ENCODE measurements at regions not wholly inside any gene's neighbourhood (a gene's known extent, or its start where the extent isn't known, plus 50 kb on each side); places are given as distances from the start of the nearest gene placed in this dataset.

GRCh38 chr13:74485757-74486156, 351.6 kb upstream of the KLF12 start:
- peak; percentile 17 for DNase-seq (ENCODE audit: low spot score)

- DNase-seq (ENCODE audit: low spot score): no peak
Observed at GRCh38 chr13:74479124-74479523, 344.9 kb upstream of the KLF12 start.

DNA sequence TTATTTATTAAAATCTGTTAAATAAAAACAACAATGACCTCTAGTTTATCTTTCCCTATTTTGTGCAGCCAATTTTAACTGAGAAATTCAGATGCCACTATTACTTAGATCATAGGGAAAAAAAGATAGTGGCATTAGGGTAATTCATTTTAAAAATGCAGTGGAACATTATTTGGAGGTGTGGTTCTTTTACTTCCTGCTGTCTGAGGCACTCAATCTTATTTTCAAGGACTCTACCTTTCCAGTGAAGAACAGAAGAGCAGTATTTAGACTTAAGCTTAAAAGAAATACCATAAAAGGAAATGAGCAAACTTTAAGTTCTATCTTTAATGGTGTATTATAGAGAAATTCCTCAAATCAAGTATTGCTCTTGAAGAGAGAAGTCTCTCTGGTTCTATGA, 342.6 kb upstream of the KLF12 start:
- DNase-seq (ENCODE audit: low spot score): no peak

DNA sequence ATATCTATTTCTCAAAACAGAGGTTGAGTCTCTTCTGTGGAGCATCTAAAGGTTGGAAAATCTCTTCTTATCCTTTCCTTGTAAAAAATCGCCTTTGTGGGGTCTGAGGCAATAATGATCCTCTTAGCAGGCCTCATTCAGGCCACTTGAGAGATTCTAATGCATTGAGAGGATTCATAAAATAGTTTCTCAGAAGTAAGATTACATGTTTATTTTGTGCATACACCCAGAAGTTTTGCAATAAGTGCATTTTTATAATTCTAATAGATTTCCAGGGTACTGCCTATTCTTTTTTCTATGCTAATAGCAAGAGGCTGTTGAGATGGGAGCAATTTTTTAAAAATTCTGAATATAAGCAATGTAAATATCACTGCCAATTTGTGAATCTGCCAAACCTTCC, 342.2 kb upstream of the KLF12 start:
- DNase-seq (ENCODE audit: low spot score): no peak

GRCh38 chr13:74466864-74467263, 332.7 kb upstream of the KLF12 start:
- DNase-seq (ENCODE audit: low spot score): no peak

DNA sequence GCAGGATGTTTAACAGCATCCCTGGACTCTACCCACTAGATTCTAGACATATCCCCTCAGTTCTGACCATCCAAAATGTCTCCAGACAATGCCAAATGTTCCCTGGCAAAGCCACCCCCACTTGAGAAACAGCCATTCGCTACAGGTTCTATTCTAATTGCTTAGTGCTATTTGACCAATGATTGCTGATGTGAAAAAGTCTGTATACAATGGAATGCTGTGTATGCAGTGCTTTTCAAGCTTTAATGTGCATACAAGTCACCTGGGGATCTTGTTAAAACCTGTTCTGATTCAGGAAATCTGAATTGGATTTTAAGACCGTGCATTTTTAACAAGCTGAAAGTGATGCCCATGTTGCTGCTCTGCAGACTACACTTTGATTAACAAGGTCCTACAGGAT, 331.8 kb upstream of the KLF12 start:
- no peak for DNase-seq (ENCODE audit: low spot score)

DNA sequence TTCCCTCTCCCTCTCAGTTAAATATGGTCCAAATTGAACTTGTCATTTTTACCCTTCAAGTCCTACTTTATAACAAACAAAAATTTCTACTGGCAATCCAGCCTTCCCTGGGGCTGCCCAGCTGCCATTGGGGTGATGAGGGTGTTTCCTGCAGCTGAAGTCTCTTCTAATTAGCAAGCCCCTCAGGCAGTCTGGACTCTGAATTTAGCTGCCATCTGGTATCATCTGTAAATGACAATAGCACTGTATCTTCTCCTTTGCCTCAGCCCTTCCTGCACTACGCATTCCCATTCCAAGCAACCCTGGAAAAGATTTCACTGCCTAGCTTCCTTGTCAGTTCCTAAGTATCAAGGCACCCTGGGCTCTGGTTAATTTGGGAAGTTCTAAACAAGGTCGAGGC, 331.1 kb upstream of the KLF12 start:
- no peak for DNase-seq (ENCODE audit: low spot score)

DNA sequence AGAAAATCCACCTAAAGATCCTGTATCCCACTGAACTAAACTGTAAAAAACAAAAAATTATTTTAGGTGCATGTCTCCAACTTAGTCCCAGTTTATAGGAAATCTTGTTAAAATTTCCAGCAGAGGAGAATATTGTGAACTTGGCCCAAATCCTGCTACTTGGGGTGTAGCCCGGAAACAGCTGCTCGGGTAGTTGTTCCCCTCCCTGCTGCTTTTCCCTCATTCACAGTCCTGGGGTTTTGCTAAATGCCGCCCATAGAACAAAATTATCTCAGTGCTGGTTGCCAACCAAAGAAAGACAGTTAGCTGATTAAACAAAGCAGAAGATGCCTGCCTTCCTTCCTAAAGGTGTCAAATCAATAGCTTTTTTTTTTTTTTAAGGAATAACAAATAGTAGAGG, 330.5 kb upstream of the KLF12 start:
- no peak for DNase-seq (ENCODE audit: low spot score)

DNA sequence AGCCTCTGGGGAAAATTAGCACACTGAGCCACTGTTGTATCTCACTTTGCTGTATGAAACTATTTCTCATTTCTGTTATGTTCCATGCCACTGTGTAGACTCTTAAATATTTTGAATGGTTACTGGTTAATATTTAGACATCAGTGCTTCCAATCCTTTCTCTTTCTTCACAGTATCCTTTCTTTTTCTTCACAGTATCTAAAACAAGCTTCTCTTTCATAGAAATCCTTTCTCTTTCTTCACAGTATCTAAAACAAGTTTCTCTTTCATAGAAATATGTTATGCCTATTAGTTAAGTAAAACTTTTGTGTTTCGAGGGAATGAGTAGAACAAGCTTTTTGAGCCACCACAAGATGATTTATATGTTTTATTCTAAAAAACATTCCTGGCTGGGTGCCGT, 326.8 kb upstream of the KLF12 start:
- DNase-seq (ENCODE audit: low spot score): no peak

DNA sequence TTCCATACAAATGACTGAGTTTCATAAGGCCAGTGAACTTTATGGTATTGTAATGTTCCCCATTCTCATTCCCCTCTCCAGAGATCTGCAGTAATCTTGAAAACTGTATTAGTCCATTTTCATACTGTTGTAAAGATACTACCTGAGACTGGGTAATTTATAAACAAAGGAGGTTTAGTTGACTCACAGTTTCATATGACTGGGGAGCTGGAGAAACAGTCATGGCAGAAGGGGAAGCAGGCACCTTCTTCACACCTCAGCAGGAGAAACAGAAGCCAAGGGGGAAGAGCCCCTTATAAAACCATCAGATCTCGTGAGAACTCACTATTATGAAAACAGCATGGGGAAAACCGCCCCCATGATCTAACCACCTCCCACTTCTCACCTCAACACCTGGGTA, 318.7 kb upstream of the KLF12 start:
- DNase-seq (ENCODE audit: low spot score): no peak

DNA sequence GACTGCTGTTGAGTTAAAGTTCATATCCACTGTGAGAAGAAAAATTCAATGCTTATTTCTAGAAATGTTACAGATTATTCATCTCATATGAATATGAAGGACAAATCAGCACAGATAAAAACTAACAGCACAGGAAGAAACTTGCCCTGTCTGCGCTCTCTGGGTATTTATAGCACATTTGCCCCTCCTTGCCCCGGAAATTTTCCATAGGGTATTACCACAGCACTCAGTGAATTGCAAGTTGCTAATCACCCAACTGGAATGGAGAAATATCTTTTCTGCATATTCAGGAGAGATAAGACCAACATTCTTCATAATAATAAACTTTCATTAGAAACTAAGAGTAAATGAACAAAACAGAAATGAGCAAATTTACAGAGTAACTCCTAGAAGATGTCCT, 318.0 kb upstream of the KLF12 start:
- no peak for DNase-seq (ENCODE audit: low spot score)

DNA sequence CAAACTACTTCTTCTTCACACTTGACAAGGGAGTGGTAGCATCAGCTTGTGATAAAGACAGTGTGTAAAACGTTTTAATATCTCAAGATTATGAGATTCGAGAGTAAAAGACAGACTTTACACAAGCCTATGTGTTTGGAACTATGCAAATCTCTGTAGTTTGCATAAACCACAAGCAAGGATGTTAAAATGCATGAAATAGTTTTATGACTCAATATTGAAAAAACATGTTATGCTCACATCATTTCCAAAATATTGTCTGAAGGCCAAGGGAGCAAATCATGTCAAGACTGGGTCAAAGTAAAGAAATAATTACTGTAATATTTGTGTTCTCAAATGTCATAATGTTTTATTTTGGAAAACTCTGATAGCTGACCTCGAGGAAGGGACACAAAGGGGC, 316.8 kb upstream of the KLF12 start:
- no peak for DNase-seq (ENCODE audit: low spot score)

- no peak for DNase-seq (ENCODE audit: low spot score)
Observed at GRCh38 chr13:74450525-74450845, 316.3 kb upstream of the KLF12 start.

GRCh38 chr13:74449811-74450524, 315.8 kb upstream of the KLF12 start:
- no peak for DNase-seq (ENCODE audit: low spot score)

DNA sequence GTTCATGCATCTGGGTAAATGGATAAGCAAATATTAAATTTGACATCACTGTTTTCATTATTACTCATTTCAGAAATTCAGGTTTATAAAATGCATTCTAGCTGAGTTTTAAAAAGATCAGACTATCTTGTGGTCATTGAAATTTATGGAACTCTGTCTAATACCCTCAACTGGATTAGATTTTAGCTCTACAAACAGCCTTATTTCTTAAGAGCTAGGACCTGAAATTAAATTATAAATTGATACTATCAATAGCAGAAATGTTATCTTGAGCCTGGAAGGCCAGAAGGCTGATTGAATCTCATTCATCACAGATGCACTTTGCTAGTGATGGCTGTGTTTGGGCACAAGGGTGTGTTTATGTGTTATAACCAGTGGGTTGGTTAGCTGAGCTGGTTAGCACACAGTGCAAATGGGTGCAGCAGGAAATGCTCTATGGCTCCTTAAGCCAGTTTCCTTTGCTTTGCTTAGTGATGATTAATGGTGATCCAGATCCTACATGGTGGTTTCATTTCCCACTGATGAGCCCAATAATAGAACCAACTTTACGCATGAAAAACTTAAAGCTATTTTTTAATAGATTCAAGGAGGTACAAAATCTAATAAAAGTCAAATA, 310.8 kb upstream of the KLF12 start:
- no peak for DNase-seq (ENCODE audit: low spot score)

- DNase-seq (ENCODE audit: low spot score): no peak
Observed at GRCh38 chr13:74444161-74444571, 310.0 kb upstream of the KLF12 start.

DNA sequence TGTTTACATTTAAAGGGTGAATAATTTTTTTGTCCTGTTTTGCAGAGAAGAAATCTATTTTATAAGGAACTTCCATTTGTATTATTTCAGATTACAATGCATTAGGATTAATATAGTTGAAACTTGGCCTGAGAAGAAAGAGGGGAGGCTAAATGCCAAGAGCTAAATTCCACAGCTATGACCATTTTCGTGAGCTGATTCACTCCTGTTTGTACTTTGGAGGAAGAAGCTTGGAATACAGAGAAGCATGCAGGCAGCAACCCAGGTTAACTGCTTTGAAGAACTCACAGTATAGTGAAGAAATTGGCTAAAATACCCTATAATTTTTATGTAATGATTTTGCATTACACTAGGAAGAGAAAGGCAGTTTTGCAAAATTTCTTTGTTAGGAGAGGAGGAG, 309.4 kb upstream of the KLF12 start:
- DNase-seq (ENCODE audit: low spot score): no peak

DNA sequence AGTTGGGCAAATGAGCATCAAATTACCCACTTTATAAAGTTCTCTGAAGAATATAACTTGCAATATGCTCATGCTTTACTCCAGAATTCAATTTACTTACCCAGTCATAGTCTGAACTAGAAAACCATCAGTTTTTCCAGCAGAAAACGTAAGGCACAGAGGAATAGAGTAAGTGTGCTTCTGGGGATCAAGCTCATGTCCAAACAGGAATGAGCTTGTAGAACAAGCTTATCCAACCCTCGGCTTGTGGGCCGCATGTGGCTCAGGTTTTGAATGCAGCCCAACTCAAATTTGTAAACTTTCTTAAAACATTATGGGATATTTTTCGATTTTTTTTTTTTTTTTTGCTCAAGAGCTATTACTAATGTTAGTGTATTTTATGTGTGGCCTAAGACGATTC, 308.5 kb upstream of the KLF12 start:
- DNase-seq (ENCODE audit: low spot score): no peak

GRCh38 chr13:74438901-74439300, 304.7 kb upstream of the KLF12 start:
- no peak for DNase-seq (ENCODE audit: low spot score)

GRCh38 chr13:74434782-74435181, 300.6 kb upstream of the KLF12 start:
- DNase-seq (ENCODE audit: low spot score): no peak

DNA sequence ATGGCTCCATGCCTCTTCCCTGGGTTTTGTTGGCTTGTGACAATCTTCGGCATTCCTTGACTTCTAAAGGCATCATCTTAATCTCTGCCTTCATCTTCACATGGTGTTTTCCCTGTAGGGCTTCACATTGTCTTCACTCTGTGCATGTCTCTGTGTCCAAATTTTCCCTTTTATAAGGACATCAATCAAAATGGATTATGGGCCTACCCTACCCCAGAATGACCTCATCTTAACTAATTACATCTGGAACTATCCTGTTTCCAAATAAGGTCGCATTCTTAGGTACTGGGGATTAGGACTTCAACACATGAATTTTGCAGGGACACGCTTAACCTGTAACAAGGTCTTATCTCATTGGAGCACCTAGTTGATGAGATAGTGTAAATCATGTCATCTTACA, 290.3 kb upstream of the KLF12 start:
- DNase-seq (ENCODE audit: low spot score): no peak

- no peak for DNase-seq (ENCODE audit: low spot score)
Observed at GRCh38 chr13:74423434-74423833, 289.2 kb upstream of the KLF12 start.

- no peak for DNase-seq (ENCODE audit: low spot score)
Observed at GRCh38 chr13:74414458-74414857, 280.3 kb upstream of the KLF12 start.

DNA sequence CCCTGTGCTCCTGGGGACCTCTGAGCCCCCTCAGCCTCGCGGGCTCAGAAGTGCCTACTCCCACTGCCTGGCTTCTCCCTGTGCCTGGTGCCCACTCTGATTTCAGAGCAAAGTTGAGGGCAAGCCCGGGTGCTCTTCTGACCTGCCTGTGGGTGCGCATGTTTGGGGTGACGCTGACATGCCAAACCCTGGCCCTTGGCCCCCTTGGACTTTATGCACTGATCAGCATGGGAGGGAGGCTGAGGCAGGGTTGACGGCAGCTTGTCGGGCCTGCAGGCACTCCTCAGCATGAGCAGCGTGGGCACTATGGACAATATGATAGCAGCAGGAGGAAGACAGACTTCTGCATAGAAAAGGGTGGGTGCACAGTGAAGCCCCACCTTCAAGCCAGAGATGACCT, 279.3 kb upstream of the KLF12 start:
- DNase-seq (ENCODE audit: low spot score): no peak
